ENCODE measurements at regions not wholly inside any gene's neighbourhood (a gene's known extent, or its start where the extent isn't known, plus 50 kb on each side); places are given as distances from the start of the nearest gene placed in this dataset.

DNA sequence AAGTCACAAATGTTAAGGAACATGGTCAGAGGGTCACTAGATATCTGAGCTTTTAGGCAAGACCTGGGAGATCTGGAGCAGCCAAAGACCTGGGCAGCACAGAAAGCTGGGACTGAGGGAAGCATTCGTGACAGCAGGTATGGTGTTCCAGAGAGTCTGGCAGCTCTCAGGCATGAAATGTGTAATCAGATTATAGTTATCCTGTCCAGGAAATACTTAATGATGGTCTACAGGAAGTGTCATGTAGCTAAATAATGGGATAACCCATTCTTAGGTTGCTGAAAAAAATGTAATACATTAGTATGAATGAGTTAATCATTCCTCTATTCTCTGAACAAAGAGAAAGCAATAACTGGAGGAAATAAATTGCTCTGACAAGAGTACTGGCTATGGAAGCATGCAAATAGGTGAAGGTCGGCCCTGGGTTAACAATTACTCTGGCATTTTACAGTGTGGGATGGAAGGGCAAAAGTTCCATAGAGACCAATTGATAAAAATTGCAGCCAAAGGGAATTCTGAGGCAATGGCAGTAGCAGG, 740.5 kb downstream of the CBLN4 start:
- TF ChIP-seq, protein P1, sequence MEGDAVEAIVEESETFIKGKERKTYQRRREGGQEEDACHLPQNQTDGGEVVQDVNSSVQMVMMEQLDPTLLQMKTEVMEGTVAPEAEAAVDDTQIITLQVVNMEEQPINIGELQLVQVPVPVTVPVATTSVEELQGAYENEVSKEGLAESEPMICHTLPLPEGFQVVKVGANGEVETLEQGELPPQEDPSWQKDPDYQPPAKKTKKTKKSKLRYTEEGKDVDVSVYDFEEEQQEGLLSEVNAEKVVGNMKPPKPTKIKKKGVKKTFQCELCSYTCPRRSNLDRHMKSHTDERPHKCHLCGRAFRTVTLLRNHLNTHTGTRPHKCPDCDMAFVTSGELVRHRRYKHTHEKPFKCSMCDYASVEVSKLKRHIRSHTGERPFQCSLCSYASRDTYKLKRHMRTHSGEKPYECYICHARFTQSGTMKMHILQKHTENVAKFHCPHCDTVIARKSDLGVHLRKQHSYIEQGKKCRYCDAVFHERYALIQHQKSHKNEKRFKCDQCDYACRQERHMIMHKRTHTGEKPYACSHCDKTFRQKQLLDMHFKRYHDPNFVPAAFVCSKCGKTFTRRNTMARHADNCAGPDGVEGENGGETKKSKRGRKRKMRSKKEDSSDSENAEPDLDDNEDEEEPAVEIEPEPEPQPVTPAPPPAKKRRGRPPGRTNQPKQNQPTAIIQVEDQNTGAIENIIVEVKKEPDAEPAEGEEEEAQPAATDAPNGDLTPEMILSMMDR (IDR thresholded peaks at IDR 0.05 in 8 of 11, conservative IDR thresholded peaks at IDR 0.05 in 3 of 11): no peak
- no peak overlapping the region for H3K27ac ChIP-seq
- DNase-seq: no peak
- H3K27me3 ChIP-seq (replicated peaks in 1 of 7): no peaks in the 10 kb centered on the region
- intact Hi-C loops (cut with DNase I; ENCODE audit: low total_unique reads): no loop called here
- H3K4me3 ChIP-seq: no peak overlapping the region
- WGBS, 5 donors: 48 to 73% (median 55%) methylated on average over 2 of the region's 2 CpGs
- no peaks in the 10 kb centered on the region for H3K36me3 ChIP-seq
- H3K4me1 ChIP-seq: no peaks in the 10 kb centered on the region
- H3K9me3 ChIP-seq: peaks cover 0 to 5% (median 0%) of the 10 kb centered on the region in 8 donors

DNA sequence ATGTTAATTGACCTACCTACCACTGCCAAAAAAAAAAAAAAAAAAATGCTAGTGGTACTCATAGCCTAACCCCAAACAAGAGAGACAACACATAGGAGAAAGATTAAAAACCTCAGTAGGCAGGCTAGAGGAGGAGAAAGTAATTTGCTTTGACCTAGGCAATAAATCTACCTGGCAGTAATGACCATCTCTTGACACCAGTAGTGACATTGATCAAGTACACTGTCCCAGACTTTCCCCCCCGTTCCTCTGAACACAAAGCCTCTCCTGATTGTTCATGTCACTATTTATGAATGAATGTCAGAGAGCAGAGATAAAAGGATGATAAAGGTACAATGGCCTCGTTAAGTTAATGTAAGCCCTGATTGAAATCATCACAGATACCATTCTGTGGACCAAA, 746.8 kb downstream of the CBLN4 start:
- Histone ChIP-seq H3K27me3 (replicated peaks in 1 of 7) (no peaks in the 10 kb centered on the region), H3K4me1 (no peaks in the 10 kb centered on the region), H3K36me3 (no peaks in the 10 kb centered on the region), H3K27ac (no peak overlapping the region), H3K9me3 (peaks cover 0 to 7% (median 0%) of the 10 kb centered on the region in 8 donors), H3K4me3 (no peak overlapping the region)
- intact Hi-C loops (cut with DNase I; ENCODE audit: low total_unique reads): no loop called here
- DNase-seq: no peak
- 33 to 52% (median 43%) methylated on average over 2 of the region's 2 CpGs for WGBS, 5 donors
- no peak for TF ChIP-seq POLR2A (IDR thresholded peaks at IDR 0.05)
- TF ChIP-seq, protein P1 (IDR thresholded peaks at IDR 0.05 in 8 of 11, conservative IDR thresholded peaks at IDR 0.05 in 3 of 11): no peak
- no peak for TF ChIP-seq POLR2AphosphoS5 (IDR thresholded peaks at IDR 0.05)

DNA sequence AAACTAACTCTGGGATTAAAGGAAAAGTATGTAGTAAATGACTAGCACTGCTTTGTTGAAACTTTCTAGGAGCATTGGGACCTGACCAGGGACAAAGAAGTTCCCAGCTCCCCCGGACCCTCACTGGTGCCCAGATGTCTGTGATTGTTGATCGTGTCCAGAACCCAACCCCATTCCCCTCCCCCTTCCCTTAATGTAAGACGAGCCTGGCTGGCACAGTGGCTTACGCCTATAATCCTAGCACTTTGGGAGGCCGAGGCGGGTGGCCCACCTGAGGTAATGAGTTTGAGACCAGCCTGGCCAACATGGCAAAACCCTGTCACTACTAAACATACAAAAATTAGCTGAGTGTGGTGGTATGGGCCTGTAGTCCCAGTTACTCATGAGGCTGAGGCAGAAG, 750.3 kb downstream of the CBLN4 start:
- intact Hi-C loops (cut with DNase I; ENCODE audit: low total_unique reads): no loop called here

DNA sequence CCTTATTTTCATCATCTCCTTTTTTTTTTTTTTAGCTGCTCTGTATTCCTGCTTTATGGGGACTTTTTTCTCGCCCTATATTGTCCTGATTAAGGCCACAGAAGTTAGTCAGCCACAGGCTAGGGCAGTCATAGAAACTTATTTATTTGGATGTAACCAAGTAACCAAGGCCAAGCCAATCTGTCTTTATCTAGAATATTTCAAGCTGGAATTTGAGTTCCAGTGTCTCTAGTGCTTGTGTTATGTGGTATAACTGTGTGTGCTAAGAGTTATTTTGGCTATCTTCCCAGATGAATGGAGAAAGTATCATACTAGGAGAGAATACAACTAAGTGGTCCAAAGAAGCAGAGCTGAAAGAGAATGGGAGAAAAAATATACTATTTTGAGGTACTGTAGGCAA, 751.5 kb downstream of the CBLN4 start:
- H3K36me3 ChIP-seq: no peaks in the 10 kb centered on the region
- intact Hi-C loops (cut with DNase I; ENCODE audit: low total_unique reads): no loop called here
- no peak for DNase-seq
- H3K27me3 ChIP-seq (replicated peaks in 1 of 7): no peaks in the 10 kb centered on the region
- peaks cover 0 to 17% (median 0%) of the 10 kb centered on the region in 8 donors for H3K9me3 ChIP-seq
- H3K4me3 ChIP-seq: no peak overlapping the region
- TF ChIP-seq POLR2A (IDR thresholded peaks at IDR 0.05): no peak
- no peak for TF ChIP-seq POLR2AphosphoS5 (IDR thresholded peaks at IDR 0.05)
- TF ChIP-seq, protein P1 (IDR thresholded peaks at IDR 0.05 in 8 of 11, conservative IDR thresholded peaks at IDR 0.05 in 3 of 11): no peak
- no peaks in the 10 kb centered on the region for H3K4me1 ChIP-seq
- H3K27ac ChIP-seq: no peak overlapping the region
- 33 to 59% (median 47%) methylated on average over 1 of the region's 1 CpG for WGBS, 5 donors

More for the DNA sequence above, 750.3 kb downstream of the CBLN4 start:
- 72 to 91% (median 88%) methylated on average over 3 to 6 of the region's 6 CpGs for WGBS, 5 donors
- H3K27ac ChIP-seq: no peak overlapping the region
- H3K9me3 ChIP-seq: peaks cover 0 to 14% (median 0%) of the 10 kb centered on the region in 8 donors
- no peaks in the 10 kb centered on the region for H3K4me1 ChIP-seq
- H3K4me3 ChIP-seq: no peak overlapping the region
- no peaks in the 10 kb centered on the region for H3K36me3 ChIP-seq
- no peak for DNase-seq
- TF ChIP-seq POLR2AphosphoS5 (IDR thresholded peaks at IDR 0.05) (no peak), POLR2A (IDR thresholded peaks at IDR 0.05) (no peak)
- TF ChIP-seq, protein P1 (IDR thresholded peaks at IDR 0.05 in 8 of 11, conservative IDR thresholded peaks at IDR 0.05 in 3 of 11): no peak
- H3K27me3 ChIP-seq (replicated peaks in 1 of 7): no peaks in the 10 kb centered on the region

Data from spleen (tissue), 11 donors.